ENCODE measurements at regions not wholly inside any gene's neighbourhood (a gene's known extent, or its start where the extent isn't known, plus 50 kb on each side); places are given as distances from the start of the nearest gene placed in this dataset.
"Not testable (repeated sequence)": the region's sequence is repeated elsewhere in the genome, so short reads cannot be mapped to it uniquely, and the experiment has no call there.

DNA sequence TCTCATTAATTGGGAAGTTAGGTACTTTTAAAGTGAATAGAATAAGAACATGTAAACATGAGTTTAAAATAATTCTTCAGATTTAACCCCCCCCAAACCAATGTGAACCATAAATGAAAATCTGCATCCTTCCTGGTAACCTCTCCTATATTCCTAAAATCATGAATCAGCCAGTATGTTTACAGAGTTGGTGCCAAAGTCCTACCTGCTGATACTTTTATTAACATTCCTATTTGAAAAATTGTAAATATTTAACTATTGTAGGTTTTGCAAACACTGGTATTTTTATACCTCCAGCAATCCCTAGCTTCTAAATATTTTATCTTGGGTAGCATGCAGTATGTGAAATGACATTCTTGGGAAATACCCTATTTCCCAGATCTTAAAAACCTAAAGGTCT lies 278.2 kb downstream of the RAB38 start:
- H3K9me3 ChIP-seq (ENCODE audit: control insufficient read depth, insufficient read depth, low read length): no peaks in the 10 kb centered on the region
- peaks cover 0 to 2% of the 10 kb centered on the region in 2 donors for H3K9me3 Mint-ChIP-seq
- H3K27me3 ChIP-seq (ENCODE audit: control insufficient read depth, insufficient read depth, low read length): no peaks in the 10 kb centered on the region
- TF ChIP-seq, protein P1, sequence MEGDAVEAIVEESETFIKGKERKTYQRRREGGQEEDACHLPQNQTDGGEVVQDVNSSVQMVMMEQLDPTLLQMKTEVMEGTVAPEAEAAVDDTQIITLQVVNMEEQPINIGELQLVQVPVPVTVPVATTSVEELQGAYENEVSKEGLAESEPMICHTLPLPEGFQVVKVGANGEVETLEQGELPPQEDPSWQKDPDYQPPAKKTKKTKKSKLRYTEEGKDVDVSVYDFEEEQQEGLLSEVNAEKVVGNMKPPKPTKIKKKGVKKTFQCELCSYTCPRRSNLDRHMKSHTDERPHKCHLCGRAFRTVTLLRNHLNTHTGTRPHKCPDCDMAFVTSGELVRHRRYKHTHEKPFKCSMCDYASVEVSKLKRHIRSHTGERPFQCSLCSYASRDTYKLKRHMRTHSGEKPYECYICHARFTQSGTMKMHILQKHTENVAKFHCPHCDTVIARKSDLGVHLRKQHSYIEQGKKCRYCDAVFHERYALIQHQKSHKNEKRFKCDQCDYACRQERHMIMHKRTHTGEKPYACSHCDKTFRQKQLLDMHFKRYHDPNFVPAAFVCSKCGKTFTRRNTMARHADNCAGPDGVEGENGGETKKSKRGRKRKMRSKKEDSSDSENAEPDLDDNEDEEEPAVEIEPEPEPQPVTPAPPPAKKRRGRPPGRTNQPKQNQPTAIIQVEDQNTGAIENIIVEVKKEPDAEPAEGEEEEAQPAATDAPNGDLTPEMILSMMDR (IDR thresholded peaks at IDR 0.05): no peak
- H3K27ac ChIP-seq (ENCODE audit: low read length): no peak overlapping the region
- ATAC-seq (no peak), DNase-seq (no peak)
- H3K36me3 Mint-ChIP-seq: no peaks in the 10 kb centered on the region
- no peaks in the 10 kb centered on the region for H3K4me1 Mint-ChIP-seq
- no peak overlapping the region for H3K4me3 ChIP-seq (ENCODE audit: low read length)
- no peak overlapping the region for H3K4me3 Mint-ChIP-seq
- H3K27me3 Mint-ChIP-seq (ENCODE audit: low read depth in 2 of 2): no peaks in the 10 kb centered on the region
- no peak overlapping the region for H3K27ac Mint-ChIP-seq
- no peaks in the 10 kb centered on the region for H3K4me1 ChIP-seq (ENCODE audit: control insufficient read depth, insufficient read depth, low read length)
- H3K36me3 ChIP-seq (ENCODE audit: control insufficient read depth, insufficient read depth, low read length): no peaks in the 10 kb centered on the region
- intact Hi-C loops (cut with micrococcal nuclease): no loop called here

DNA sequence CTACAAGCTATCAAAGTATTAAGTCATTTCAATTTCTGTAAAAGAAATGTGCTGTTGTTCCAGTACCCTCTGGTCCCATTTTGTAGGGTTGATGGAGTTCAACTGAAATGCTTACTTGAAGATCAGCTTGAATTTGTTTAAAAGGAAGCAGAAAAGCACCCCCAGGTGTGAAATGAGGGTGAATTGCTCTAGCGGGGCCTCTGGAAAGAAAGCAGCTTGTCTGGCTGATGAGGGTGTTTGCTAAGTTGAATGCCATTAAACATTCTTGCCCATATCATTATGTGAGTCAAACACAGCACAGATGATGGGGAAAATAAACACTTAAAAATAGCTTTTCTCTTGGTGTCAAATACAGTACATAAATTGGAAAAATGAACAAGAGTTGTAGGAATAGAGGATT lies 280.3 kb downstream of the RAB38 start:
- intact Hi-C loops (cut with micrococcal nuclease): no loop called here
- no peak overlapping the region for H3K4me3 ChIP-seq (ENCODE audit: low read length)
- H3K27ac Mint-ChIP-seq: no peak overlapping the region
- no peak for DNase-seq
- no peak overlapping the region for H3K4me3 Mint-ChIP-seq
- no peaks in the 10 kb centered on the region for H3K4me1 ChIP-seq (ENCODE audit: control insufficient read depth, insufficient read depth, low read length)
- H3K27me3 Mint-ChIP-seq (ENCODE audit: low read depth in 2 of 2): no peaks in the 10 kb centered on the region
- H3K4me1 Mint-ChIP-seq: no peaks in the 10 kb centered on the region
- no peaks in the 10 kb centered on the region for H3K9me3 ChIP-seq (ENCODE audit: control insufficient read depth, insufficient read depth, low read length)
- no peak for ATAC-seq
- H3K27ac ChIP-seq (ENCODE audit: low read length): no peak overlapping the region
- no peaks in the 10 kb centered on the region for H3K36me3 ChIP-seq (ENCODE audit: control insufficient read depth, insufficient read depth, low read length)
- WGBS (ENCODE audit: insufficient coverage): 63% methylated on average over 1 of the region's 1 CpG
- no peaks in the 10 kb centered on the region for H3K27me3 ChIP-seq (ENCODE audit: control insufficient read depth, insufficient read depth, low read length)
- TF ChIP-seq, protein P1 (IDR thresholded peaks at IDR 0.05): no peak
- H3K36me3 Mint-ChIP-seq: no peaks in the 10 kb centered on the region
- H3K9me3 Mint-ChIP-seq: peaks cover 0 to 2% of the 10 kb centered on the region in 2 donors

DNA sequence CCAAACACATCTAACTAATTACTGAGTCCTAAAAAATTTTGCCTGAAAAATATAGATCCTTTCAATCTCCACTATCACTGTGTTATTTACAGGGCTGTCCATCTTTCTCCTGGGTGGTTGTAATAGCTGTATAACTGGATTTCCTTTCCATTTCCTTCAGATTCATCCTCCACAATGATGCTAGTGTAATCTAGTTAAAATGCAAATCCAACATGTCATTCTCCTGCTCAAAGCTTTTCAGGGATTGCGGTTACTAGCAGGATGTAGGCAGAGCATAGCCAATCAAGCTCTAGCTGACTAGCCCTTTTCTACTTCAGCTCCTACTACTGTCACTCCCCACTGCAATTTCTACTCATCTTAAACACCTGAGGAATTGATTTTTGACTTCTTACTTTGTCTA lies 283.0 kb downstream of the RAB38 start:
- no peaks in the 10 kb centered on the region for H3K27me3 Mint-ChIP-seq (ENCODE audit: low read depth in 2 of 2)
- WGBS (ENCODE audit: insufficient coverage): 100% methylated on average over 1 of the region's 1 CpG
- no peak for ATAC-seq
- H3K4me3 Mint-ChIP-seq: no peak overlapping the region
- TF ChIP-seq, protein P1 (IDR thresholded peaks at IDR 0.05): no peak
- no peaks in the 10 kb centered on the region for H3K4me1 ChIP-seq (ENCODE audit: control insufficient read depth, insufficient read depth, low read length)
- no peaks in the 10 kb centered on the region for H3K36me3 Mint-ChIP-seq
- H3K9me3 Mint-ChIP-seq: peaks cover 0 to 2% of the 10 kb centered on the region in 2 donors
- no peaks in the 10 kb centered on the region for H3K9me3 ChIP-seq (ENCODE audit: control insufficient read depth, insufficient read depth, low read length)
- H3K27ac Mint-ChIP-seq: no peak overlapping the region
- no peaks in the 10 kb centered on the region for H3K4me1 Mint-ChIP-seq
- no peak for DNase-seq
- no peak overlapping the region for H3K27ac ChIP-seq (ENCODE audit: low read length)
- no peak overlapping the region for H3K4me3 ChIP-seq (ENCODE audit: low read length)
- H3K36me3 ChIP-seq (ENCODE audit: control insufficient read depth, insufficient read depth, low read length): no peaks in the 10 kb centered on the region
- intact Hi-C loops (cut with micrococcal nuclease): no loop called here
- H3K27me3 ChIP-seq (ENCODE audit: control insufficient read depth, insufficient read depth, low read length): no peaks in the 10 kb centered on the region

DNA sequence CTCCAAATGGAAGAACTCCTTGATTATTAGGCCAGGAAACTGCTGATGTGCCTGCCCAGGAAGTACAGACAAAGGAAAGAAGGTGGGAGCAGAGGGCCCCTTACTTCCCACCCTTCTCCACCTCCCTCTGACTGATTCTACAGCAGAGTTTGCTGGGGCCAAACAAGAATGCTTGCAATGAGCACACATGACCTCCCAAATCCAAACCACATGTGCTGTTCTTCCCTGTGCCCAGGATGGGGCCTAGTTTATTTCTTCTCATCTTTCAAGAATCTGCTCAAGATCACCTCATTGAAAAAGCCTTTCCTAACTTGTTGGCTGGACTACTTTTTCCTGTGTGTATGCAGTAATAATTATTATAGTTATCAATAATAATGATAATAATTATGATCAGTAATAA lies 286.1 kb downstream of the RAB38 start:
- Histone ChIP-seq H3K27ac (ENCODE audit: low read length) (no peak overlapping the region), H3K4me3 (ENCODE audit: low read length) (no peak overlapping the region), H3K9me3 (ENCODE audit: control insufficient read depth, insufficient read depth, low read length) (no peaks in the 10 kb centered on the region), H3K36me3 (ENCODE audit: control insufficient read depth, insufficient read depth, low read length) (no peaks in the 10 kb centered on the region), H3K4me1 (ENCODE audit: control insufficient read depth, insufficient read depth, low read length) (no peaks in the 10 kb centered on the region), H3K27me3 (ENCODE audit: control insufficient read depth, insufficient read depth, low read length) (no peaks in the 10 kb centered on the region)
- intact Hi-C loops (cut with micrococcal nuclease): no loop called here
- no peak for DNase-seq
- Mint-ChIP-seq H3K27me3 (ENCODE audit: low read depth in 2 of 2) (no peaks in the 10 kb centered on the region), H3K4me3 (no peak overlapping the region), H3K9me3 (peaks cover 2 to 3% of the 10 kb centered on the region in 2 donors), H3K4me1 (no peaks in the 10 kb centered on the region), H3K27ac (no peak overlapping the region), H3K36me3 (no peaks in the 10 kb centered on the region)
- ATAC-seq: no peak
- TF ChIP-seq, protein P1 (IDR thresholded peaks at IDR 0.05): no peak

DNA sequence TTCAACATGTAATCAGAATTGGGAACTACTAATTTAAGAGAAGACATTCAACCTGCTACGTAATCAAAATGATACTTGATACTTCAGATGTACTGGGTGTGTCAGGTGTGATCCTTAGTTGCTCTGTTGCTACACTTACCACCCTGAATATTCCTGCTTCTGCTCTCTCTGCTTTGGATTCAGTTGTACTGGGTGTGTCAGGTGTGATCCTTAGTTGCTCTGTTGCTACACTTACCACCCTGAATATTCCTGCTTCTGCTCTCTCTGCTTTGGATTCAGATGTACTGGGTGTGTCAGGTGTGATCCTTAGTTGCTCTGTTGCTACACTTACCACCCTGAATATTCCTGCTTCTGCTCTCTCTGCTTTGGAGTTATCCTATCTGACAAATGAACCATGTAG lies 290.2 kb downstream of the RAB38 start:
- DNase-seq; H3K4me1 ChIP-seq (ENCODE audit: control insufficient read depth, insufficient read depth, low read length); H3K27me3 ChIP-seq (ENCODE audit: control insufficient read depth, insufficient read depth, low read length); H3K27ac Mint-ChIP-seq; H3K36me3 Mint-ChIP-seq; H3K4me3 Mint-ChIP-seq; H3K4me1 Mint-ChIP-seq; ATAC-seq; intact Hi-C loops (cut with micrococcal nuclease); H3K27ac ChIP-seq (ENCODE audit: low read length); H3K27me3 Mint-ChIP-seq (ENCODE audit: low read depth in 2 of 2); H3K9me3 Mint-ChIP-seq; H3K4me3 ChIP-seq (ENCODE audit: low read length); H3K9me3 ChIP-seq (ENCODE audit: control insufficient read depth, insufficient read depth, low read length); H3K36me3 ChIP-seq (ENCODE audit: control insufficient read depth, insufficient read depth, low read length): not testable (repeated sequence)
- 90% methylated on average over 1 of the region's 1 CpG for WGBS (ENCODE audit: insufficient coverage)

Measured in natural killer cell (primary cell).